GM12892 (cell line): ENCODE measurements at regions not wholly inside any gene's neighbourhood (a gene's known extent, or its start where the extent isn't known, plus 50 kb on each side); places are given as distances from the start of the nearest gene placed in this dataset.

ENCODE experiments used
- POLR2A ChIP-seq: IDR thresholded peaks from 2 replicates; pipeline ENCODE4 v1.6.1; 2011; ENCODE audit warnings: low read depth, low read length, control low read depth
- POLR2AphosphoS5 ChIP-seq: IDR thresholded peaks from 2 replicates; pipeline ENCODE4 v1.6.1; 2011; ENCODE audit warnings: low read depth, low read length, control low read depth
- TAF1 ChIP-seq: IDR thresholded peaks from 2 replicates; pipeline ENCODE4 v1.6.1; 2011; ENCODE audit warnings: low read depth, mild to moderate bottlenecking, control low read depth, low read length, borderline replicate concordance

- TF ChIP-seq POLR2AphosphoS5: no peak
- no peak for TF ChIP-seq POLR2A
- no peak for TF ChIP-seq TAF1
Measured at GRCh38 chr2:51903728-51904127, 871.8 kb upstream of the NRXN1 start.
